Activated B cell treated with CpG ODN at 0.5 μM for 24 hours (primary cell): ENCODE measurements at regions not wholly inside any gene's neighbourhood (a gene's known extent, or its start where the extent isn't known, plus 50 kb on each side); places are given as distances from the start of the nearest gene placed in this dataset.

ENCODE experiments used
- ATAC-seq: fragments of 200-7000 bp; cut with Tn5 transposase; one replicate; pipeline ENCODE4 v1.10.0; 2021; ENCODE audit warnings: low read depth, mild to moderate bottlenecking, moderate library complexity
- CTCF ChIA-PET: fragments of 350-600 bp; sonication (Branson Sonifier 250); formaldehyde crosslinking; loops from one replicate; lab custom pipeline; 2021; ENCODE audit warnings: antibody characterized with exemption; lab: Charles Lee
- POLR2A ChIA-PET: fragments of 350-600 bp; sonication (Branson Sonifier 250); formaldehyde crosslinking; loops from one replicate; lab custom pipeline; 2021; ENCODE audit warnings: antibody characterized with exemption; lab: Charles Lee
- DNase-seq: peaks from one replicate; pipeline ENCODE4 v3.0.0; 2022
- H3K27ac Mint-ChIP-seq: one replicate; pipeline ENCODE4 v1.8.0; 2020; ENCODE audit warnings: mixed read lengths
- H3K27me3 Mint-ChIP-seq: one replicate; pipeline ENCODE4 v1.8.0; 2021; ENCODE audit warnings: mixed read lengths
- H3K36me3 Mint-ChIP-seq: one replicate; pipeline ENCODE4 v1.8.0; 2021; ENCODE audit warnings: low read depth, mixed read lengths
- H3K4me1 Mint-ChIP-seq: one replicate; pipeline ENCODE4 v1.8.0; 2021; ENCODE audit warnings: mixed read lengths
- H3K4me3 Mint-ChIP-seq: one replicate; pipeline ENCODE4 v1.8.0; 2020; ENCODE audit warnings: mild to moderate bottlenecking, mixed read lengths
- H3K9me3 Mint-ChIP-seq: one replicate; pipeline ENCODE4 v1.8.0; 2020; ENCODE audit warnings: mixed read lengths
- CTCF ChIP-seq: fragments of 200-600 bp; IDR thresholded peaks from one replicate; pipeline ENCODE4 v1.8.0; 2022; ENCODE audit warnings: antibody characterized with exemption, mild to moderate bottlenecking
- intact Hi-C: fragments of 100-400 bp; cut with micrococcal nuclease; formaldehyde crosslinking; loops from one replicate; pipeline ENCODE4 v1.15.1; 2024

- Mint-ChIP-seq H3K27ac (no peak overlapping the region), H3K4me1 (no peaks in the 10 kb centered on the region), H3K4me3 (no peak overlapping the region), H3K27me3 (peaks cover 7% of the 10 kb centered on the region), H3K36me3 (no peaks in the 10 kb centered on the region), H3K9me3 (no peaks in the 10 kb centered on the region)
- no peak for TF ChIP-seq CTCF
- ChIA-PET CTCF (no interaction called here), POLR2A (no interaction called here)
- ATAC-seq (no peak), DNase-seq (no peak)
- intact Hi-C loops: no loop called here
These were observed 89.0 kb upstream of the DHX40 start for GRCh38 chr17:59476413-59476812.

- Mint-ChIP-seq H3K27me3 (peaks cover 16% of the 10 kb centered on the region), H3K4me3 (no peak overlapping the region), H3K36me3 (no peaks in the 10 kb centered on the region), H3K4me1 (no peaks in the 10 kb centered on the region), H3K9me3 (no peaks in the 10 kb centered on the region), H3K27ac (no peak overlapping the region)
- no peak for ATAC-seq
- CTCF ChIA-PET: no interaction called here
- no peak for TF ChIP-seq CTCF
- POLR2A ChIA-PET: no interaction called here
- no peak for DNase-seq
- intact Hi-C loops: no loop called here
These were observed 86.3 kb upstream of the DHX40 start for GRCh38 chr17:59479141-59479540.

- DNase-seq: no peak
- Mint-ChIP-seq H3K36me3 (no peaks in the 10 kb centered on the region), H3K4me1 (no peaks in the 10 kb centered on the region), H3K27me3 (peaks cover 20% of the 10 kb centered on the region), H3K4me3 (no peak overlapping the region), H3K9me3 (no peaks in the 10 kb centered on the region), H3K27ac (no peak overlapping the region)
- TF ChIP-seq CTCF: no peak
- no peak for ATAC-seq
- intact Hi-C loops: no loop called here
- CTCF ChIA-PET: no interaction called here
- POLR2A ChIA-PET: interaction anchor here (0.6 kb wide), 1 partner anchor 218 kb away, joined by 3 read pairs; no protein-coding TSS in a partner anchor
These were observed 81.5 kb upstream of the DHX40 start for GRCh38 chr17:59483860-59484259.

- no peak for ATAC-seq
- DNase-seq: no peak
- H3K4me3 Mint-ChIP-seq: no peak overlapping the region
- peaks cover 17% of the 10 kb centered on the region for H3K27me3 Mint-ChIP-seq
- ChIA-PET POLR2A (interaction anchor here (0.7 kb wide), 1 partner anchor 35 kb away, joined by 6 read pairs; no protein-coding TSS in a partner anchor), CTCF (no interaction called here)
- H3K27ac Mint-ChIP-seq: no peak overlapping the region
- no peaks in the 10 kb centered on the region for H3K4me1 Mint-ChIP-seq
- intact Hi-C loops: no loop called here
- no peak for TF ChIP-seq CTCF
- no peaks in the 10 kb centered on the region for H3K9me3 Mint-ChIP-seq
- H3K36me3 Mint-ChIP-seq: no peaks in the 10 kb centered on the region
These were observed 80.4 kb upstream of the DHX40 start for GRCh38 chr17:59485015-59485414.

GRCh38 chr17:59485946-59486345 is 79.5 kb upstream of the DHX40 start:
- intact Hi-C loops: no loop called here
- Mint-ChIP-seq H3K4me1 (no peaks in the 10 kb centered on the region), H3K9me3 (no peaks in the 10 kb centered on the region), H3K27ac (no peak overlapping the region), H3K36me3 (no peaks in the 10 kb centered on the region), H3K4me3 (no peak overlapping the region), H3K27me3 (peaks cover 15% of the 10 kb centered on the region)
- ATAC-seq: no peak
- TF ChIP-seq CTCF: no peak
- no peak for DNase-seq
- CTCF ChIA-PET: no interaction called here
- POLR2A ChIA-PET: no interaction called here
